Left kidney (tissue), 1 donor: ENCODE measurements at regions not wholly inside any gene's neighbourhood (a gene's known extent, or its start where the extent isn't known, plus 50 kb on each side); places are given as distances from the start of the nearest gene placed in this dataset.
A peak's percentile ranks its signal among the peaks of the same experiment; 100 is the strongest.

Experiments
- DNase-seq: peaks from one replicate; pipeline ENCODE4 v3.0.0-alpha.2; 2013

DNA sequence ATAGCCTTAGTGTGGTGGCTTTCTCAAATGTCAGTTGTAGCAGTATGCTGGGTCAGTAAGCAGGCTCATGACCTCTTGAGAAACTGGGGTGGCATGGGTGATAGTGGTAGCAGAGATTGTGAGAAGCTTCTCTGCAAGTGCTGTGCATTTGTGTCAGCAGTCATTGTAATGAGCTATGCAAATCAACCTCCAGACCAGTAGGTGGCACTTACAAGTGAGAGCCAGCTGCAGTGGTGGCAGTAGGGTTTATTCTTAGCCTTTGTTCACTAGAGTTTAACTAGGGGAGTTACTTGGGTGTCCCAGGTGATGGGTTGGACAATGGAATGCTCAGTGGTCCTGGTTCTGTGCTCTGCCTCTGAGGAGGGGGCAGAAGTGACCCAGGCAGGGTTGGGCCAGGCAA is 818.7 kb downstream of the PCDH7 start:
- DNase-seq = no peak

DNA sequence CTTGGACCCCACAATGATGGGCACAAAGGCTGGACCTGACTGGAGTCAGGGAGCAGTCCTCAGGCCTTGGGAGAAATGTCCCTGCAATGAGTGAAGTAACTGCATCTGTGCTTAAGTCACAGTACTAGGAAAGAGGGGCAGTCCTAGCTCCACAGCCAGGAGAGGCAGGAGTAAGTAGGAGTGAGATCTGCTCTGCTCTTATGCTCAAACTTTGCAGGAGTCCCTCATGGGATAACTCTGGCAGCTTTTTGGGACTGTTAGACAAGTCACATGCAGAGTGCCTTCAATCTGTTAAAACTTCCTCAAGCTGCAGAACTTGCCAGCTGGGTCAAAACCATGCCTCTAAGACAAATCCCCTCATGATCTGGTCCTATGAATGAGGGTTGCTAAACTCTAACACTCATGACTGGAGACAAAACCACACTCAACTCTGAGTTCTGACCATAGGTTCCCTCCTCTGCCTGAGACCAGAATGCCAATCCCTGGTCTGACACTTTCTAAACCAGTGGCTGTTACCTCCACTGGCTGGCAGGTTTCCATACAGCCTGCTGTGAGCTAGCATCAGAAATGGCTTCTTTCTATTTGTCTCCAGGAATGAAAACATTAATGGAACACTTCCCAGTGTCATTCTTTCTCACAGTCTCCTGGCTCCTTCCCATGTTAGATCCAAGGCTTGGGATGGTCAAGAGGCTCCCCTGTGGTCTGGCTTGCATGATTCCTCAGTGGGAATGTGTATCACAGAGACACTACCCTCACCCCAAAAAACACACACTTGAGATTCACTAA is 819.3 kb downstream of the PCDH7 start:
- no peak for DNase-seq

DNA sequence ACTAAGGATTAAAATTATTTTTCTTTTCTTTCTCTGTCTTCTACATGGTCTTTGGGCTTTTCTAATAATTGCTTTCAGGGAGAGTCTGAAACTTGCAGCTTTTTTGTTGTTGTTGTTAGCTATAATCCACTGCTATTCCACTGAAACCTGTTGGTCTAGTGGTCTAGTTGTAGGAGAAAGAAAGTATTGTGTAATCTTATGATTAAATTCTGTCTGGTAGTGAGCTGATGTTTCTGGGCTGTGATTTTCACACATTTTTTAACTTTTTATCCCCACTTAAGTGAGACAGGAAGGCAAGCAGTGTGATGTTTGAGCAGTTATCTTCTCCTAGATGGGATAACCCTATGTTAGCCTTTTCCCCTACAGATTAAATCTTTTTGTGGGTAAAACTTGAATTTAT is 825.2 kb downstream of the PCDH7 start:
- no peak for DNase-seq

DNA sequence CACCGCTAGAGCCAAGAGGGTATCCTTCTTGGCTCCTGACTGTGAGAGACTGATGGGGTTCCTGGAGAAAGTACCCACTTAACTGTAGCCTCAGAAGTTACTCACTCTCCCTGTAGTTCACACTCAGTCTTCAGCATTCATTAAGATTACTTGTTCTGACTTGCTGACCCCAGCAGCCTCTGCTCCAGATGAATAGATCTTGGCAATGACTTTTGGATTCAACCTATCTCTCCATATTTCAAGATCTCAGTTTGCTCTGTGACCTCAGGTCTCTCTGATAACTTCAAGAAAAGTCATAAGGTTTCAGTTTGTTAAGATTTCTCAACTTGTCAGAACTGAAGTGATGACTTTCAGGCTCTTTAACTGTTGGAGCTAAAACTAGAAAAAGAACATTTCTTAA is 825.6 kb downstream of the PCDH7 start:
- no peak for DNase-seq

DNA sequence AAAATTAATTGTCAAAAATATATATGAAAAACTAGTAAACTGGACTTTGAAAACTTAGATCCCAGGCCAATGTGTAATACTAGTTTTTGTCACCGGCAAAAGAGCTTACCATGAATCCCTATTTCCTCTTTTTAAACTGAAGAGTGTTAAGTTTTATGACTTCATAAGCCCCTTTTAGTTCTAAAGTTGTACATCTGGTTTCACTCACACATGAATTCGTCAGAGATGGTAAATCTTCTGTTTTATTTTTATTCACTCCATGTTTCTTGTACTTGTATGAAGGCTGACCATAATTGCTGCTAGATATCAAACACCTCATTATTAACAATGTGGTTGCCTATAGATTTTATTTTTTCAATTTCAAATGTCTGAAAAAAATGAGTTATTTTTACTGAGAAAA is 827.9 kb downstream of the PCDH7 start:
- DNase-seq = peak; percentile 20

DNA sequence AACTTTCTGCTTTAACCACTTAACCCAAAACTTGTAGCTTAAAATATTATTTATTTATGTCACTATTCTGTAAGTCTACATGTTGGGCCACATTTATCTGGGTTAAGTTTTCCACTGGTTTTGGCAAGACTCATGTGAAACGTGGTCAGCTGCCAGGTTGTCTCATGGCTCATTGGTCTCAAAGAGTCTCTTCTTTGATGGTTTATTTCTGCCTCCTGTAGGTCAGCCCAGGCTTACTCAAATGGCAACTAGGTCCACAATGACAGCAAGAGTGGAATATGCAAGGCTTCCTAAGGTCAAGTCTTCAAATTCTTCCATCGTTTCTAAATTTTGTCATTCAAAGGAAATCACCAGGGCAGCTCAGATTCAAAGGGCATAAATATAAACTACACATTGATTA is 828.7 kb downstream of the PCDH7 start:
- no peak for DNase-seq

DNA sequence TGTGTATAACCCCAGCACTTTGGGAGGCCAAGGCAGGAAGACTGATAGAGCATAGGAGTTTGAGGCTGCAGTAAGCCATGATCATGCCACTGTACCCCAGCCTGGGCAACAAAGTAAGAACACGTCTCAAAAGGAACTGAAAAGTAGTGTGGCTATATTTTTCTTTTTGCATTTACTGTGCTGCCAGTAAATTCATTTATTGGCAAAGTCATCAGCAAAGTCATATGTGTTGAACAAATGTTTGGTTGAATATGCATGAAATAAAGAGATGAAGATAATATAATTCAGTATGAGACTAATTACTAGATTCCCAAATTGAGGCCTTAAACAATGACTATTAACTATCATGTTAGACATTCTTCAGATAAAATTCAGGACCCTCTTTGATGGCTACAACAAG is 829.1 kb downstream of the PCDH7 start:
- no peak for DNase-seq

DNA sequence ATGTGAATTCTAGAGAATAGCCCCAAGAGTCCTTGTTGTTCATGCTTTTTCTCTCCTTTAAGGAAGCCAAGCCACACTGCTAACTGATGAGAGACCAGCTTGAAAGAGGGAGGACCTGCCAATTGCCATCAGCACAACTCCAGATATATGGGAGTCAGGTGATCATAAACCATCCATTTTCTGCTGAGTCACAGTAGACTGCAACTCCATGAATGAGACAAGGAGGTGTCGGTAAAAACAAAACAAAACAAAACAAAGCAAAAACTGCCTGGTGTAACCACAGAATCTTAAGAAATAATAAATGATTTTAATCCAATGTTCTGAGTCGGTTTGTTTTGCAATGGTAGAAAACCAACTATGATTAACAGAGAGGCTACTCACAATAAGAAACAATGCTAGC is 837.3 kb downstream of the PCDH7 start:
- no peak for DNase-seq

DNA sequence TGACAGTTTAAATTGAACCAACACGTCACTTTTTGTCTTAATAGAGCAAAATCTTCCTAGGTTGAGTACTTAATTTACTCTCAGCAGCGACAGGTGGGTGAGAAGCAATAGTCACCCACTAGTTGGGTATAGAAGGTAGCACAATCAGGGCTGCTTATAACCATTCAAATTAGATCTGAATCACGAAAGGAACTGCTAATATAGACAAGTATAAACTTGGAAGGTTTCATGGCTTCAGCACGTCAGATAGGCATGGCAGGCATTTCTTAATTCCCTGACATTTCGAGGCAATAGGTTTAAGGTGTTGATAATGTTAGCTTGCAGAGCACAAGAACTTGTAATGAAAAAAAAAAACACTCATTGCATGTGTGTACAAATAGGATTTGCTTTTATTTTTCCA is 853.4 kb downstream of the PCDH7 start:
- no peak for DNase-seq

DNA sequence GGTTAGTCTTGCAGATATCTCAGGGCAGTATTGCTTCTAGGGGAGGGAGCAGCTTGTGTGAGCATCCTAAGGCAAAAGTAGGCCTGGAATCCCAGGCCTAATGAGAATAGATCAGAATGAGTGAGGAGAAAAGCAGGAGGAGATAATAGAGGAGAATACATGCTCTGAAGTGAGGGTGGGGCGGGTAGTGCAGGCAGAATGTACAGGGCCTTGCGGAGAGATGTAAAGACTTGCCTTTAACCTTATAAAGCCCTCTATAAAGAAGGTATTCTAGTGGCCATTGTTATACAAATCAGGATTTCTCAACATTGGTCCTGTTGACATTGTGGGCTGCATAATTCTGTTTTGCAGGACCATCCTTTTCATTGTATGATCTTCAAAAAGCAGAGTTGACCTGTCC is 855.3 kb downstream of the PCDH7 start:
- no peak for DNase-seq

DNA sequence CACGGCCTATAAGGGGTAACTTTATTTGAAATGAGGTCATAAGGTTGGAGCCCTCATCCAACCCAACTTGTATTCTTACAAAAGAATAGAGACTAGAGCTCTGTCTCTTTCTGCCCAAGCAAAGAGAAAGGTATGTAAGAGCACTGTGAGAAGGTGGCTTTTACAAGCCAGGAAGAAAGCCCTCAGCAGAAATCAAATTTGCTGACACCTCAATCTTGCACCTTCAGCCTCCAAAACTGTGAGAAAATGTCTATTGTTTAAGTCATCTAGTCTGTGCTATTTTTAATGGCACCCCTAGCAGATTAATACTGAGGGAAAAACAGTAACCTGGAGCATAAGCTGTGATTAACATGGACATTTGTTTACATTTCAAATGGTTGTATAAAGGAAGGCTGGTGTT is 860.7 kb downstream of the PCDH7 start:
- no peak for DNase-seq

DNA sequence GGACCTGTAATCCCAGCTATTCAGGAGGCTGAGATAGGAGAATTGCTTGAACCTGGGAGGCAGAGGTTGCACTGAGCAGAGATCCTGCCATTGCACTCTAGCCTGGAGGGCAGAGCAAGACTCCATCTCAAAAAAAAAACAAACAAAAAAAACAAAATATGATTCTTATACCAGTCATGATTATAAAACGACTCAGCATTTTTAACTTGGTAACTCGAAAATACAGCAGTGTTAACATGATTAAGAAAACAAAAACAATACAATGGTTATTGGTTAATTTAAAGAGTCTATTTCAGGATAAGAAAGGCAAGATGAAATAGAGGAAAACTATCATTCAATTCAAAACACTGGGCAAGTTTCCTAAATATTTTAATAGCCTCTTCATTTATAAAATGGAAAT is 865.3 kb downstream of the PCDH7 start:
- DNase-seq = no peak

DNA sequence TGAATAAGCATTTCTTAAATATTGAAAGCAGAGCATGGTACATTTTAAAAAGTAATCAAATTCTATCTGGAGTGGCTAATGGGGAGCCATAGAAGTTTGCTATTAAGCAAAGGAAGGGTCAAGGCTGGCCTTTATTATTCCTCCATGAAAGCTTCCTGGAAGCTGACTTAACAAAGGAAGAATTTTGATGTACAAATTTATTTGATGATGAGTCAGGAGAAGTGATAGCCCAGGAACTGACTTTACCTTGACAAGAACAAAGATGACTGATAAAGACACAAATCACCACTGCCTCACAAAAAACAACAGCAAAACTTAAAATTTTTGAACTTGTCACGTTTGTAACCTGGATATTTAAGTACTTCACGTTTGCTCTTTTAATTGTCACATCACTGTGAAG is 872.1 kb downstream of the PCDH7 start:
- DNase-seq = no peak

DNA sequence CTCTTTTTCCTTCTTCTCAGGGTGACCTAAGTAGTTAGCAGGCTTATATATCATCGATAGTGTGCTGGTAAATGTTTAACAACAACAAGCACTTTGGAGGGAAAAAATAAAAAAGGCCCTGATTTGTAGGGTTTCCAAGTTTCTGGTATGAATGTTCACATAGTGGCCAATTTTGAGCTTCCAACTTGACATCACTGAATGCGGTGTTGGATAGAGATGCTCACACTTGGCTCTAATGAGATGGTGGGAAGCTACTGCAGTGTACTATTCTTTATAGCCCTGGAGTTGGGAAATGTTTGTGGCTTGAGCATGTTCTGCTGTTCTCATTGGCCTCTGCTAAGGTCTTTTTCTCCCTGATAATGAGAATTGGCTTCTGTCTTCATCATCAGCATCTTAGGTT is 875.3 kb downstream of the PCDH7 start:
- no peak for DNase-seq

DNA sequence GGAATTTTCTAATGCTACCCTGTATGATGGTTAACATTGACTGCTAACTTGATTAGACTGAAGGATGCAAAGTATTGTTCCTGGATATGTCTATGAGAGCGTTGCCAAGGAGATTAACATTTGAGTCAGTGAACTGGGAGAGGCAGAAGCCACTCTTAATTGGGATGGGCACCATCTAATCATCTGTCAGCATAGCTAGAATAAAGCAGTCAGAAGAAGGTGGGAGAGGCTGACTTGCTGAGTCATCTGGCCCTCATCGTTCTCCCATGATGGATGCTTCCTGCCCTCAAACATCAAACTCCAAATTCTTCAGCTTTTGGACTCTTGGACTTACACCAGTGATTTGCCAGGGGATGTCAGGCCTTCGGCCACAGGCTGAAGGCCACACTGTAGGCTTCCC is 878.5 kb downstream of the PCDH7 start:
- no peak for DNase-seq

DNA sequence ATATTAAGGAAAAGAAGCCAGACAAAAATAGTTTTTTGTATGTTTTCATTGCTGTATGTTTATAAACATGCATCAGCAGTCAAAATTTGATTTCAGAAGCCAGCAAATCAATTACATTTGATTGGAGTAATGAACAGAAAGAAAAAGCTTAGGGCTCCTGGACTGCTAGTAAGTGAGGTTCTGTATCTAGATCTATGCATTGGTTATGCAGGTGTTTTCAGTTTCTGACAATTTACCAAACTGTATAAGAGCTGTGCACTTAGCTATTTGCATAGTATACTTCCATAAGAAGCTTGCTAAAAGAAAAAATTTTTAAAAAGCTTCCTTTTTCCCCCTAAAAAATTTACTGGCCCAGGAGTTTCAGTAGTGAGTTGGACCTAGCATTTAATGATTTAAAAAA is 881.6 kb downstream of the PCDH7 start:
- DNase-seq = no peak

DNA sequence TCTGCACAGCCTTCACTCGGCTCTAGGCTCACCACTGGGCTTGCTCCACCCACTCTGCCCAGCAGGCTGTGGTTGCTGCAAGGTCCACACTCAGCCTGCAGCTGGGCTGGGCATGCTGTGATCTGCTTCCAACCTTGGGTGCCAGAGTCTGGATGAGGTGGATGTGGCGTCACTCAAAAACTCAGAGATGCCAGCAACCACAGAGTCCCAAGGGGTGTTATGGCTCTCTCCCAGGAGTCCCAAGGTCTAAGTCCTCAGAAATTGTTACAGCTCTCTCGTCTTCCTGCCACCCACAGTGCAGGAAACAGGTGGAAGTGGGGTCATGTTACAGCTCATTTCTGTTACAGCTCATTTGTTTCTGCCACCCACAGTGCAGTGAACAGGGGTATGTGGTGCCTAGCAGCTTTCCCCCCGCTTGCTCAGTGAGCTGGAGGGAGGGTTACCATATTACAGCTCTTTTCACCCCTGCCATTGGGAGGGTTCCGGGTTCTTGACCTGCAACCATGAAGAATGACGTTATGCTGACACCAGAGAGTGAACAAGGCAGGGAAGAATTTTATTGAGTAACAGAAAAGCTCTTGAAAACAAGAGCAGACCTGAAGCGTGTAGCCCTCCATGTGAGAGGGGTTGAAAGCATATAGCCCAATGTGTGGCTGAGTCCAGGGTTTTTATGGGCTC is 893.9 kb downstream of the PCDH7 start:
- DNase-seq = peak; percentile 3

DNA sequence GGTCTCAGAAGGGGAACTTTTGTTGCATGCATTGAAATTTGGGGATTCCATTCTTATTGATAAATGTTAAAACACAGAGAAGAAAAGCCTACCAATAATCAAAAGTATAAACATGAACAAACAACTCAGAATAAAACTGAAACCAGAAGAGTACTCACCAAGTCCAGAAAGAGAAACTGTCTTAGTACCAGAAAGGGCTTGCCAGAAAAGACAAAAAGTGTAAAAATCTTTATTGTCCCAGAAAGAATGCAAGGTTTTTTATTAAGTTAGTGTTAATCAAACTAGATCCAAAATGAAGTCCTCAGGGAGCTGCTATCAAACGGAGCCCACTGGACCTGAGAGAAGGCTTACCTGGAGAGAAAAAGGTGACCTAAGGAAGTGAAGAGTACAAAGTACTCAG is 897.5 kb downstream of the PCDH7 start:
- no peak for DNase-seq

DNA sequence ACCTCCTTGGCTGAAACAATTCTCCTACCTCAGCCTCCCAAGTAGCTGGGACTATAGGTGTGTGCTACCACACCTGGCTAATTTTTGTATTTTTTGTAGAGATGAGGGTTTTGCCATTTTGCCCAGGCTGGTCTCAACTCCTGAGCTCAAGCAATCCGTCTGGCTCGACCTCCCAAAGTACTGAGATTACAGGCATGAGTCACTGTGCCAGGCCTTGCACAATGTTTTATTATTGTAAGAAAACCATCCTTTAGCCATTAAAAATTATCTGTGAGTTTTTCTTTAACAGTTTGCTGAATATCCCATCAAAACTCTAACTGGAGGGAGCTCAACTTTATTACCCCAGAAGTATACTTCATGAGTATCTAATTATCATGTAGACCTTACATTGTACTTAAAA is 900.3 kb downstream of the PCDH7 start:
- DNase-seq = no peak

DNA sequence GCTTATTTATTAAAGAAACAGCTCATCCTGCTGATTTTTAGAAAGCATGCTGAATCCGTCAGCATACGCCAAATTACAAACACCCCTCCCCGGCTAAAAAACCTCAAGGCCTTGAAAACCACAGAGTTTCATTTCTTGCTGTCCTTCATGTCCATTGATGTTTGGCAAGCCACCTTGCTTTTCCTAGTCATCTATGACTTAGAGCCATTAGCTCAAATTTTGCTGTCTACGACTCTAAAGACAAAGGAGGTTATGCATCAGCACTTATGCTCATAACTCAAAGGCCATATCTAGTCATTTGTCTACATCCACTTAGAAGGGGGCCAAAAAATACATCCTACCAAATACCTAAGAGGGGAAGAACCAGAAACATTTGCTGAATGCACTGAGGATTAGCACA is 925.1 kb downstream of the PCDH7 start:
- DNase-seq = no peak

DNA sequence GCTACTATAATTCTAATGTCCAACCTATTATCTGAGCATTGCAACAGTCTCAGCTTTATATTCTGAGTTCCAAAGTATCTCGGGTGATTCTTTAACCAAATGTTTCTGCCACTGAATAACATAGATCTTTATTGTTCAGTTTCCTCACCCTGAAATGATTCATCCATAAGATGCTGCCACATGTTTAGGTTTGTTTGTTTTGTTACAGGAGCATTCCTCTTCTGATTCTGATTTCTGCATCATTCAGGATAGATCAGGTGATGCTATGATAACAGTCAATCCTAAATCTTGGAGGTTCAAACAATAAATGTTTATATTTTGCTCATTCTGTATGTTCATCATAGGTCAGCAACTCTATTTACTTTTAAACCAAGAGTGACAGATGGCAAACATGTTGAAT is 927.6 kb downstream of the PCDH7 start:
- DNase-seq = no peak

DNA sequence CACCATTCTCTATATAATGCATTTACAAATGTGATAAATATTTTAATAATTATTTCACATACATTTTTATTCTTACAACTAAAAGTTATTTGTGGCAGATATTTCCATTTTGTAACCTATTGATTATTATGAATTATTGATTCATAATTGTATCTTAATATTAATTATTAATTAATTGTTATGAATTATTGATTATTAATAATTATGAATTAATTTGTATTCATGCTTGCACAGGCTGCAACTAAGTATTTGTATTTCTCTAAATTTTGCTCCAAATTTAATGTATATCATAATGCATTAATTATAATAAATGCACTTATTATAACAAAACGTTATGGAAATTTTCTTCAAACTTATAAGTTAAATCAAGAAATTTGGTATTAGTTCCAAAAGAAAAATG is 929.7 kb downstream of the PCDH7 start:
- no peak for DNase-seq

DNA sequence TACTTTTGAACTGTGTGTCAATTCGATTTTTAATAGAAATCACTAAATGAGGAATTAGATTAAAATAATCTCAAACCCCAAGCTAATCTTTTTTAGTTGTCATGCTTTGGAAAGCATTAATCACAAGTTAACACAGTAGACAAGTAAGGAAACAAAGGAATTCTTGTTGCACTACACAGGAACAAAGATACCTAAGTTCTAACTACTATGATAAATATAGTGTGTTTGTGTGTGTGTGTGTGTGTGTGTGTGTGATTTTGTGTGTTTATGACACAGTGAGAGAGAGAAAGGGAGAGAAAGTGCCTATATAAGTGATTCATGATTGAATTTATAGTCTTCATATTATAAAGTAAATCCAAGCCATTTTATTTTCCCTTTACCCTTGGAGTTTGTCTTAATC is 931.4 kb downstream of the PCDH7 start:
- no peak for DNase-seq

DNA sequence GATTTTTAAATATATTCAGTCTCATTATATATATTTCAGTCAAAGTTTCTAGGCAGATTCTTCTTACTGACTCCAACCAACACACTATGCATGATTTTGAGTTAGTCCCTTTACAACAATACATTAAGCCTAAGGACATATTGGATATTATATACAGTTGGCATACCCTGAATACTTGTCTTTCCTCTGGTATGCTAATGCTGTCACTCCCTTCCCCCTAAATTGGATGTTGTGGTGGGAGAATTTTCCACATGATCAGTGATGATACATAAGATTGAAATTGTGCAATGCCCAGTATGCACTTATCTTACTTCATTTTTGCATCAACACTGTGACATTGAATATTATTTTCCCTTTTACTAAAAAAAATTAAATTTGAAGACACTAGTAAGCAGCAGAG is 935.2 kb downstream of the PCDH7 start:
- DNase-seq = no peak
